ENCODE measurements at regions not wholly inside any gene's neighbourhood (a gene's known extent, or its start where the extent isn't known, plus 50 kb on each side); places are given as distances from the start of the nearest gene placed in this dataset.

DNA sequence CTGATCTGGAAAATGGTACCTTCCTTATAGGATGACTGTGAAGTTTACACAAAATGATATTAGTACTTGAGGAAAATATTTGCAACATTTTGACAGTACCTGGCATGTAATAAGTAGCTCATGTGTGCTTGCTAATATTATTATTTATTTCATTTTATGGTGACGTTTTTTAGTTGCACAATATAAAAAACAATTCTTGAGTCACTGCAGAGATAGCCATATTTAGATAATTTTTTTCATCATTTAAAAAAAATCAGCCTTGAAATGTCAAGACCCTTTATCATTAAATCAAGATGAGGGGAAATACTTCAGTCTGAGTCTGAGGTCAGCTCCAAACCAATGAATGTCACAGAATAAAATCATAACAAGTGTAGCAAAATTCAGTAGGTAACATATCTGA lies 196.8 kb upstream of the RUNX1 start:
- TF ChIP-seq GATA2 (IDR thresholded peaks at IDR 0.05; ENCODE audit: insufficient read depth, insufficient read length, low read depth, low read length) (no peak), MYC (IDR thresholded peaks at IDR 0.05; ENCODE audit: low read depth, low read length) (no peak), FOS (IDR thresholded peaks at IDR 0.05; ENCODE audit: borderline replicate concordance, insufficient read depth, low read length) (no peak), JUN (IDR thresholded peaks at IDR 0.05; ENCODE audit: borderline replicate concordance, insufficient read depth, insufficient read length, low read depth) (no peak), EZH2 (IDR thresholded peaks at IDR 0.05; ENCODE audit: borderline replicate concordance, low read depth, low read length, severe bottlenecking) (no peak), POLR2A (IDR thresholded peaks at IDR 0.05; ENCODE audit: low read depth, low read length) (no peak), POLR2AphosphoS5 (IDR thresholded peaks at IDR 0.05; ENCODE audit: insufficient read depth, low read depth, low read length) (no peak)
- TF ChIP-seq, protein P1, sequence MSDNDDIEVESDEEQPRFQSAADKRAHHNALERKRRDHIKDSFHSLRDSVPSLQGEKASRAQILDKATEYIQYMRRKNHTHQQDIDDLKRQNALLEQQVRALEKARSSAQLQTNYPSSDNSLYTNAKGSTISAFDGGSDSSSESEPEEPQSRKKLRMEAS (IDR thresholded peaks at IDR 0.05; ENCODE audit: insufficient read depth, insufficient read length) = no peak
- TF ChIP-seq, protein P2, sequence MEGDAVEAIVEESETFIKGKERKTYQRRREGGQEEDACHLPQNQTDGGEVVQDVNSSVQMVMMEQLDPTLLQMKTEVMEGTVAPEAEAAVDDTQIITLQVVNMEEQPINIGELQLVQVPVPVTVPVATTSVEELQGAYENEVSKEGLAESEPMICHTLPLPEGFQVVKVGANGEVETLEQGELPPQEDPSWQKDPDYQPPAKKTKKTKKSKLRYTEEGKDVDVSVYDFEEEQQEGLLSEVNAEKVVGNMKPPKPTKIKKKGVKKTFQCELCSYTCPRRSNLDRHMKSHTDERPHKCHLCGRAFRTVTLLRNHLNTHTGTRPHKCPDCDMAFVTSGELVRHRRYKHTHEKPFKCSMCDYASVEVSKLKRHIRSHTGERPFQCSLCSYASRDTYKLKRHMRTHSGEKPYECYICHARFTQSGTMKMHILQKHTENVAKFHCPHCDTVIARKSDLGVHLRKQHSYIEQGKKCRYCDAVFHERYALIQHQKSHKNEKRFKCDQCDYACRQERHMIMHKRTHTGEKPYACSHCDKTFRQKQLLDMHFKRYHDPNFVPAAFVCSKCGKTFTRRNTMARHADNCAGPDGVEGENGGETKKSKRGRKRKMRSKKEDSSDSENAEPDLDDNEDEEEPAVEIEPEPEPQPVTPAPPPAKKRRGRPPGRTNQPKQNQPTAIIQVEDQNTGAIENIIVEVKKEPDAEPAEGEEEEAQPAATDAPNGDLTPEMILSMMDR (IDR thresholded peaks at IDR 0.05; ENCODE audit: extremely low read depth in 1 of 2, insufficient read depth in 1 of 2, low read depth in 1 of 2, low read length in 2 of 2) = no peak
- dilution Hi-C loops (cut with MboI; ENCODE audit: extremely low pct_ligation_motif_present, low sequenced_read_pairs) = no loop called here
- no peak overlapping the region for H3K4me3 ChIP-seq (replicated peaks in 1 of 3; ENCODE audit: insufficient read depth in 1 of 3, low read depth in 1 of 3, low read length in 3 of 3)
- no peak overlapping the region for H3K9ac ChIP-seq (replicated peaks; ENCODE audit: extremely low read depth, insufficient read depth, low read length)
- no peak overlapping the region for H2AFZ ChIP-seq (ENCODE audit: low read depth, low read length)
- no peaks in the 10 kb centered on the region for H3K9me1 ChIP-seq (replicated peaks; ENCODE audit: control insufficient read depth, extremely low read depth, insufficient read depth, low read length)
- no peaks in the 10 kb centered on the region for H3K79me2 ChIP-seq (ENCODE audit: control insufficient read depth, insufficient read depth, low read length)
- CTCF ChIA-PET = interaction anchor here (0.8 kb wide), 1 partner anchor 14 kb away, joined by 4 read pairs; no protein-coding TSS in a partner anchor
- peaks cover 0 to 5% of the 10 kb centered on the region in 2 experiments for H3K27me3 ChIP-seq (ENCODE audit: control insufficient read depth in 2 of 2, insufficient read depth in 2 of 2, low read length in 2 of 2)
- no TSS peak for BruUV-seq (replicated peaks)
- intact Hi-C loops (cut with micrococcal nuclease) = no loop called here
- H3K36me3 ChIP-seq (ENCODE audit: control insufficient read depth in 2 of 2, extremely low read depth in 1 of 2, insufficient read depth in 2 of 2, low read length in 2 of 2) = no peaks in the 10 kb centered on the region
- FAIRE-seq (no peak), DNase-seq (ENCODE audit: low read depth, low spot score) (no peak)
- no peaks in the 10 kb centered on the region for H3K9me3 ChIP-seq (replicated peaks; ENCODE audit: control insufficient read depth, insufficient read depth, low read length)
- no peak overlapping the region for H3K27ac ChIP-seq (ENCODE audit: insufficient read depth, low read depth, low read length)
- no peaks in the 10 kb centered on the region for H4K20me1 ChIP-seq (replicated peaks; ENCODE audit: control insufficient read depth, extremely low read depth, insufficient read depth, low read length)
- POLR2A ChIA-PET = no interaction called here
- no peaks in the 10 kb centered on the region for H3K4me1 ChIP-seq (ENCODE audit: control insufficient read depth, extremely low read depth, insufficient read depth, low read length)
- H3K4me2 ChIP-seq (ENCODE audit: insufficient read depth, low read length) = no peak overlapping the region

All from endothelial cell of umbilical vein (primary cell).